ENCODE measurements at regions not wholly inside any gene's neighbourhood (a gene's known extent, or its start where the extent isn't known, plus 50 kb on each side); places are given as distances from the start of the nearest gene placed in this dataset.
"Not testable (repeated sequence)": the region's sequence is repeated elsewhere in the genome, so short reads cannot be mapped to it uniquely, and the experiment has no call there.

DNA sequence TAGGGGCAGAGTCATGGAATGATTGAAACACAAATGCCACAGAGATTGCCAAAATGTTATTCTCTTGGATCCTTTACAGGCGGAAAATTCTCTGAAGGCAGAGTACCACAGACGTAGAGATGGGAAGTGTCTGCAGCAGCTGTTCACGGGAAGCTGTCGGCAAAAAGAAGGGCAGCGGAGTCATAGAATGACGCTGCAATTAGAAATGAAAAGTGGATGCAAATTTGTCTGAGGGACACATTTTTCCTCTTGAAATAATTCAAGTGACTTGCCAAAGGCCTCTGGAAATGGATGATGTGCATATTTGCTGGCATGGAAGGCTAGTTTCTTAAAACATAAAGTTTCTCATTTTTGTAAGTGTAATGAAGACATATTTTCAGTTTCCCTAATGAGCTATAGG lies 77.5 kb upstream of the PLD5 start (continued):
- TF ChIP-seq, protein P1, sequence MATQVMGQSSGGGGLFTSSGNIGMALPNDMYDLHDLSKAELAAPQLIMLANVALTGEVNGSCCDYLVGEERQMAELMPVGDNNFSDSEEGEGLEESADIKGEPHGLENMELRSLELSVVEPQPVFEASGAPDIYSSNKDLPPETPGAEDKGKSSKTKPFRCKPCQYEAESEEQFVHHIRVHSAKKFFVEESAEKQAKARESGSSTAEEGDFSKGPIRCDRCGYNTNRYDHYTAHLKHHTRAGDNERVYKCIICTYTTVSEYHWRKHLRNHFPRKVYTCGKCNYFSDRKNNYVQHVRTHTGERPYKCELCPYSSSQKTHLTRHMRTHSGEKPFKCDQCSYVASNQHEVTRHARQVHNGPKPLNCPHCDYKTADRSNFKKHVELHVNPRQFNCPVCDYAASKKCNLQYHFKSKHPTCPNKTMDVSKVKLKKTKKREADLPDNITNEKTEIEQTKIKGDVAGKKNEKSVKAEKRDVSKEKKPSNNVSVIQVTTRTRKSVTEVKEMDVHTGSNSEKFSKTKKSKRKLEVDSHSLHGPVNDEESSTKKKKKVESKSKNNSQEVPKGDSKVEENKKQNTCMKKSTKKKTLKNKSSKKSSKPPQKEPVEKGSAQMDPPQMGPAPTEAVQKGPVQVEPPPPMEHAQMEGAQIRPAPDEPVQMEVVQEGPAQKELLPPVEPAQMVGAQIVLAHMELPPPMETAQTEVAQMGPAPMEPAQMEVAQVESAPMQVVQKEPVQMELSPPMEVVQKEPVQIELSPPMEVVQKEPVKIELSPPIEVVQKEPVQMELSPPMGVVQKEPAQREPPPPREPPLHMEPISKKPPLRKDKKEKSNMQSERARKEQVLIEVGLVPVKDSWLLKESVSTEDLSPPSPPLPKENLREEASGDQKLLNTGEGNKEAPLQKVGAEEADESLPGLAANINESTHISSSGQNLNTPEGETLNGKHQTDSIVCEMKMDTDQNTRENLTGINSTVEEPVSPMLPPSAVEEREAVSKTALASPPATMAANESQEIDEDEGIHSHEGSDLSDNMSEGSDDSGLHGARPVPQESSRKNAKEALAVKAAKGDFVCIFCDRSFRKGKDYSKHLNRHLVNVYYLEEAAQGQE (IDR thresholded peaks at IDR 0.05; ENCODE audit: unreplicated experiment), result no peak
- no peak for TF ChIP-seq EZH2phosphoT487 (IDR thresholded peaks at IDR 0.05; ENCODE audit: unreplicated experiment)
- no peak for TF ChIP-seq NANOG (IDR thresholded peaks at IDR 0.05; ENCODE audit: borderline replicate concordance)

DNA sequence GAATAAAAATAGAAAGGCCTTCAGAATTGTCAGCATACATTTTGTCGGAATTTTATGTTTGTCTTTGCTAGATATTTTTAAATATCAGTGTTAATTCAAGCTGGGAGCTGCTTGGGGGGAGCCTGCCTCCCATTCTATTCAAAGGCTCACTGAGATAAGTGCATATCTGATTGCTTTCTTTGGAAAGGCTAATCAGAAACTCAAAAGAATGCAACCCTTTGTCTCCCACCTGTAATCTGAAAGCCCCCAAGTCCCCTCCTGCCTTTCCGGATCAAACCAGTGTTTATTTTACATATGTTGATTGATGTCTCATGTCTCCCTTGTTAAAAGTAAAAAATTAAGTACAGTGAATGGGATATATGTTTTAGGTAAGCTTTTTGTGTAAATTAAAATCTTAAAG lies 69.3 kb upstream of the PLD5 start:
- not testable (repeated sequence) for H3K4me1 ChIP-seq (ENCODE audit: insufficient read depth); H4K20me1 ChIP-seq (replicated peaks; ENCODE audit: insufficient read depth); ATAC-seq; H3K36me3 ChIP-seq (ENCODE audit: insufficient read depth); H3K27me3 ChIP-seq (ENCODE audit: insufficient read depth); H3K4me2 ChIP-seq; H2AFZ ChIP-seq; H3K4me3 ChIP-seq; H3K27ac Mint-ChIP-seq; H3K27ac ChIP-seq (ENCODE audit: low read depth); H3K4me3 Mint-ChIP-seq; H3K4me1 Mint-ChIP-seq; H3F3A ChIP-seq (replicated peaks; ENCODE audit: low read depth); H3K79me2 ChIP-seq (replicated peaks; ENCODE audit: insufficient read depth); H3K9me2 ChIP-seq (ENCODE audit: insufficient read depth); H3K27me3 Mint-ChIP-seq (ENCODE audit: insufficient read depth, low read depth, poor library complexity)
- peaks cover 58% of the 10 kb centered on the region for H3K36me3 Mint-ChIP-seq (ENCODE audit: low read depth)
- DNase-seq (ENCODE audit: low spot score), result peak; percentile 21
- H3K9me3 Mint-ChIP-seq, result peaks cover 68% of the 10 kb centered on the region

DNA sequence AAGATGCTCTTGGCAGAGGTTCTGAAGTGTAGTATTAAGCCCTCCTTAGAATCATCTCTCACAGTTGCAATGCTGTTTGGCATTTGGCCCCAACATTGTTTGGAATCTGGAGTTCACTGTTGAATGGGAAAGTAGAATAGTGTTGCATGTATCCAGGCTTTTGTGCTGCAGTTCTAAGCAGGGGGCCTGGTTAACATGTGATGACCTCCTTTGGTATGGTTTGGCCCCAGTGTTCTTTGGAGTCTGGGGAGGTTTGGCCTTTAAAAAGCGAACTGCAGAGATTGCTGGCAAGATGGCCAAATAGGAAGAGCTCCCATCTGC lies 61.8 kb upstream of the PLD5 start:
- Histone ChIP-seq H3K27me3 (ENCODE audit: insufficient read depth) (no peaks in the 10 kb centered on the region), H3K9me2 (ENCODE audit: insufficient read depth) (peaks cover 12% of the 10 kb centered on the region; the same call in 1 of the 2 replicates), H3K4me2 (no peak overlapping the region), H2AFZ (peak overlapping the region; percentile 0; the same call in 1 of the 2 replicates), H4K20me1 (replicated peaks; ENCODE audit: insufficient read depth) (no peaks in the 10 kb centered on the region), H3K36me3 (ENCODE audit: insufficient read depth) (no peaks in the 10 kb centered on the region), H3K27ac (ENCODE audit: low read depth) (peak overlapping the region; percentile 55), H3K4me3 (no peak overlapping the region), H3K79me2 (replicated peaks; ENCODE audit: insufficient read depth) (no peaks in the 10 kb centered on the region), H3F3A (replicated peaks; ENCODE audit: low read depth) (no peaks in the 10 kb centered on the region), H3K4me1 (ENCODE audit: insufficient read depth) (no peaks in the 10 kb centered on the region)
- Mint-ChIP-seq H3K27me3 (ENCODE audit: insufficient read depth, low read depth, poor library complexity) (peaks cover 4% of the 10 kb centered on the region), H3K27ac (peak overlapping the region; percentile 96), H3K4me1 (peaks cover 19% of the 10 kb centered on the region), H3K9me3 (peaks cover 59% of the 10 kb centered on the region), H3K4me3 (no peak overlapping the region), H3K36me3 (ENCODE audit: low read depth) (peaks cover 55% of the 10 kb centered on the region; the same call in 2 of the 3 replicates)
- TF ChIP-seq CREB1 (CRISPR knock-in tag; IDR thresholded peaks at IDR 0.05; ENCODE audit: low read depth) (no peak), STAT1 (IDR thresholded peaks at IDR 0.05; ENCODE audit: unreplicated experiment) (no peak), ZNF462 (CRISPR knock-in tag; IDR thresholded peaks at IDR 0.05) (no peak), NANOG (IDR thresholded peaks at IDR 0.05; ENCODE audit: borderline replicate concordance) (no peak), JUNB (IDR thresholded peaks at IDR 0.05; ENCODE audit: unreplicated experiment) (no peak), EZH2phosphoT487 (IDR thresholded peaks at IDR 0.05; ENCODE audit: unreplicated experiment) (no peak), ETS1 (IDR thresholded peaks at IDR 0.05) (no peak), ZNF331 (CRISPR knock-in tag; IDR thresholded peaks at IDR 0.05; ENCODE audit: low read depth) (no peak), EZH2 (IDR thresholded peaks at IDR 0.05; ENCODE audit: low read depth, unreplicated experiment) (no peak)
- DNase-seq (ENCODE audit: low spot score), result no peak
- no peak for ATAC-seq

Data from GM23338 (cell line).